Endothelial cell of umbilical vein (primary cell): ENCODE measurements at regions not wholly inside any gene's neighbourhood (a gene's known extent, or its start where the extent isn't known, plus 50 kb on each side); places are given as distances from the start of the nearest gene placed in this dataset.

ENCODE experiments used
- BruUV-seq: library from RNA; stranded (reverse); fragments of 400-500 nt; replicated peaks from 2 replicates; lab custom pipeline; 2021; lab: Mats Ljungman, UMichigan
- CTCF ChIA-PET: fragments of 300-600, 350-600 bp; sonication (Branson Sonifier 250); formaldehyde crosslinking; loops from one replicate; lab custom pipeline; 2021; ENCODE audit warnings: antibody characterized with exemption, inconsistent platforms; lab: Charles Lee
- POLR2A ChIA-PET: fragments of 300-600, 350-600 bp; sonication (Branson Sonifier 250); formaldehyde crosslinking; loops from one replicate; lab custom pipeline; 2021; ENCODE audit warnings: antibody characterized with exemption, inconsistent platforms; lab: Charles Lee
- DNase-seq: peaks from one replicate; pipeline ENCODE4 v3.0.0-alpha.2; 2011; ENCODE audit warnings: low read depth, low spot score
- FAIRE-seq: peaks from 2 replicates; lab custom pipeline; 2011; peaks lifted over from hg19 to GRCh38; lab: Jason Lieb, UNC
- H2AFZ ChIP-seq: 2 replicates; pipeline ENCODE4 v1.6.0; 2012; ENCODE audit warnings: low read depth, low read length, control low read depth, inconsistent platforms
- H3K27ac ChIP-seq: 2 replicates; pipeline ENCODE4 v1.5.1; 2011; ENCODE audit warnings: low read depth, mild to moderate bottlenecking, control low read depth, low read length, moderate library complexity; ENCODE audit not compliant: insufficient read depth
- H3K27me3 ChIP-seq, 2 experiments: 2 replicates each; pipeline versions ENCODE4 v1.6.0 to v1.6.1; 2011; ENCODE audit warnings: low read length in 2 of 2, mixed read lengths in 1 of 2; ENCODE audit not compliant: control insufficient read depth in 2 of 2, insufficient read depth in 2 of 2
- H3K36me3 ChIP-seq, 2 experiments: 2 replicates in 1 of 2; 3 replicates in 1 of 2; pipeline ENCODE4 v1.5.1; 2011; ENCODE audit warnings: low read length in 2 of 2, mild to moderate bottlenecking in 1 of 2, moderate library complexity in 1 of 2; ENCODE audit not compliant: control insufficient read depth in 2 of 2, insufficient read depth in 2 of 2; ENCODE audit errors: extremely low read depth in 1 of 2
- H3K4me1 ChIP-seq: 3 replicates; pipeline ENCODE4 v1.5.1; 2011; ENCODE audit warnings: mild to moderate bottlenecking, low read length; ENCODE audit not compliant: control insufficient read depth, insufficient read depth; ENCODE audit errors: extremely low read depth
- H3K4me2 ChIP-seq: 2 replicates; pipeline ENCODE4 v1.6.1; 2011; ENCODE audit warnings: low read length, control low read depth, mixed read lengths; ENCODE audit not compliant: insufficient read depth
- H3K4me3 ChIP-seq, 3 experiments: fragments of 200-600 bp in 1 of 3; sonication (generic), shearing (Covaris generic) in 1 of 3; replicated peaks in 1 of 3; 2 replicates each; pipeline ENCODE4 v1.5.1; 2011 to 2016; ENCODE audit warnings: control low read depth in 3 of 3, low read length in 3 of 3, mild to moderate bottlenecking in 2 of 3, inconsistent platforms in 1 of 3, low read depth in 1 of 3, moderate library complexity in 1 of 3; ENCODE audit not compliant: insufficient read depth in 1 of 3
- H3K79me2 ChIP-seq: 2 replicates; pipeline ENCODE4 v1.6.0; 2012; ENCODE audit warnings: low read length, inconsistent platforms; ENCODE audit not compliant: control insufficient read depth, insufficient read depth
- H3K9ac ChIP-seq: replicated peaks from 2 replicates; pipeline ENCODE3; 2011; ENCODE audit warnings: low read length, control low read depth; ENCODE audit not compliant: insufficient read depth; ENCODE audit errors: extremely low read depth
- H3K9me1 ChIP-seq: replicated peaks from 3 replicates; pipeline ENCODE4 v1.6.0; 2011; ENCODE audit warnings: mild to moderate bottlenecking, low read length; ENCODE audit not compliant: control insufficient read depth, insufficient read depth; ENCODE audit errors: extremely low read depth
- H3K9me3 ChIP-seq: replicated peaks from 2 replicates; pipeline ENCODE4 v1.5.1; 2012; ENCODE audit warnings: low read length, inconsistent platforms; ENCODE audit not compliant: control insufficient read depth, insufficient read depth
- H4K20me1 ChIP-seq: replicated peaks from 2 replicates; pipeline ENCODE3; 2011; ENCODE audit warnings: mild to moderate bottlenecking, low read length; ENCODE audit not compliant: control insufficient read depth, insufficient read depth; ENCODE audit errors: extremely low read depth
- EZH2 ChIP-seq: IDR thresholded peaks from 2 replicates; pipeline ENCODE4 v1.6.1; 2012; ENCODE audit warnings: borderline replicate concordance, low read depth, mild to moderate bottlenecking, moderate library complexity, low read length, inconsistent platforms; ENCODE audit not compliant: severe bottlenecking
- FOS ChIP-seq: IDR thresholded peaks from 2 replicates; pipeline ENCODE4 v1.6.1; 2011; ENCODE audit warnings: mild to moderate bottlenecking, low read length, moderate library complexity, borderline replicate concordance; ENCODE audit not compliant: insufficient read depth
- GATA2 ChIP-seq: IDR thresholded peaks from 2 replicates; pipeline ENCODE4 v1.7.0; 2011; ENCODE audit warnings: low read depth, mild to moderate bottlenecking, moderate library complexity, mixed read lengths, low read length; ENCODE audit not compliant: insufficient read length, insufficient read depth
- JUN ChIP-seq: IDR thresholded peaks from 2 replicates; pipeline ENCODE4 v1.6.1; 2011; ENCODE audit warnings: borderline replicate concordance, low read depth; ENCODE audit not compliant: insufficient read length, insufficient read depth
- MAX ChIP-seq: IDR thresholded peaks from 2 replicates; pipeline ENCODE4 v1.6.1; 2011; ENCODE audit not compliant: insufficient read depth, insufficient read length
- MYC ChIP-seq: IDR thresholded peaks from one replicate; pipeline ENCODE4 v1.6.1; 2011; ENCODE audit warnings: mild to moderate bottlenecking, low read depth, low read length
- POLR2A ChIP-seq: IDR thresholded peaks from 2 replicates; pipeline ENCODE4 v1.6.1; 2012; ENCODE audit warnings: low read depth, mild to moderate bottlenecking, control low read depth, low read length
- POLR2AphosphoS5 ChIP-seq: IDR thresholded peaks from 2 replicates; pipeline ENCODE4 v1.6.1; 2012; ENCODE audit warnings: low read depth, mild to moderate bottlenecking, control low read depth, low read length, moderate library complexity; ENCODE audit not compliant: insufficient read depth
- dilution Hi-C: fragments of 300-500 bp; cut with MboI; formaldehyde crosslinking; loops from one replicate; pipeline ENCODE4 v1.15.0; 2019; ENCODE audit warnings: low sequenced_read_pairs; ENCODE audit not compliant: extremely low pct_ligation_motif_present
- intact Hi-C: fragments of 100-400 bp; cut with micrococcal nuclease; formaldehyde crosslinking; loops from one replicate; pipeline ENCODE4 v1.10.0; 2022
- TF ChIP-seq, protein P1 (sequence below), 2 donors: IDR thresholded peaks; 1 replicate in 1 of 2; 2 replicates in 1 of 2; pipeline ENCODE4 v1.5.1; 2011; ENCODE audit warnings: low read length in 2 of 2, mild to moderate bottlenecking in 2 of 2, moderate library complexity in 2 of 2, control low read depth in 1 of 2, inconsistent platforms in 1 of 2, low read depth in 1 of 2; ENCODE audit not compliant: insufficient read depth in 1 of 2; ENCODE audit errors: extremely low read depth in 1 of 2

DNA sequence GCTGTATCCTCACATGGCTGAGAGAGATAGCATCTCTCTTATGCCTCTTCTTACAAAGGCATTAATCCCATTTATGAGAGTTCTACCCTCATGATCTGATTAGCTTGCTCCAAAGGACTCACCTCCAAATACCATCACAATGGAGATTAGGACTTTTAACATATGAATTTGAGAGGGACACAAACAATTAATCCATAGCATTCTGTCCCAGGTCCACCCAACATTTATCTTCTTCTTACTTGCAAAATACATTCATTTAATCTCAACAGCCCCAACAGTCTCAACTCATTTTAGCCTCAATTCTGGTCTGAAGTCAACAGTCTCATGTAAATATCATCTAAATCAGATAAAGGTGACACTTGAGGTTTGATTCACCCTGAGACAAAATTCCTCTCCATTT lies 555.4 kb downstream of the RAB28 start:
- FAIRE-seq (no peak), DNase-seq (no peak)
- Histone ChIP-seq H3K4me2 (no peak overlapping the region), H3K79me2 (no peaks in the 10 kb centered on the region), H3K4me1 (no peaks in the 10 kb centered on the region), H3K36me3 (no peaks in the 10 kb centered on the region), H4K20me1 (no peaks in the 10 kb centered on the region), H3K4me3 (no peak overlapping the region), H3K27me3 (no peaks in the 10 kb centered on the region), H3K9me1 (no peaks in the 10 kb centered on the region), H3K9ac (no peak overlapping the region), H3K9me3 (peaks cover 7% of the 10 kb centered on the region), H3K27ac (no peak overlapping the region), H2AFZ (no peak overlapping the region)
- no TSS peak for BruUV-seq
- ChIA-PET POLR2A (no interaction called here), CTCF (no interaction called here)
- intact Hi-C loops (no loop called here), dilution Hi-C loops (no loop called here)
- no peak for TF ChIP-seq POLR2A
- no peak for TF ChIP-seq POLR2AphosphoS5
- no peak for TF ChIP-seq JUN
- TF ChIP-seq EZH2: no peak
- no peak for TF ChIP-seq FOS
- TF ChIP-seq MYC: no peak
- TF ChIP-seq GATA2: no peak
- TF ChIP-seq, protein P1, sequence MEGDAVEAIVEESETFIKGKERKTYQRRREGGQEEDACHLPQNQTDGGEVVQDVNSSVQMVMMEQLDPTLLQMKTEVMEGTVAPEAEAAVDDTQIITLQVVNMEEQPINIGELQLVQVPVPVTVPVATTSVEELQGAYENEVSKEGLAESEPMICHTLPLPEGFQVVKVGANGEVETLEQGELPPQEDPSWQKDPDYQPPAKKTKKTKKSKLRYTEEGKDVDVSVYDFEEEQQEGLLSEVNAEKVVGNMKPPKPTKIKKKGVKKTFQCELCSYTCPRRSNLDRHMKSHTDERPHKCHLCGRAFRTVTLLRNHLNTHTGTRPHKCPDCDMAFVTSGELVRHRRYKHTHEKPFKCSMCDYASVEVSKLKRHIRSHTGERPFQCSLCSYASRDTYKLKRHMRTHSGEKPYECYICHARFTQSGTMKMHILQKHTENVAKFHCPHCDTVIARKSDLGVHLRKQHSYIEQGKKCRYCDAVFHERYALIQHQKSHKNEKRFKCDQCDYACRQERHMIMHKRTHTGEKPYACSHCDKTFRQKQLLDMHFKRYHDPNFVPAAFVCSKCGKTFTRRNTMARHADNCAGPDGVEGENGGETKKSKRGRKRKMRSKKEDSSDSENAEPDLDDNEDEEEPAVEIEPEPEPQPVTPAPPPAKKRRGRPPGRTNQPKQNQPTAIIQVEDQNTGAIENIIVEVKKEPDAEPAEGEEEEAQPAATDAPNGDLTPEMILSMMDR (IDR thresholded peaks at IDR 0.05; ENCODE audit: extremely low read depth in 1 of 2, insufficient read depth in 1 of 2, low read depth in 1 of 2, low read length in 2 of 2): no peak
- TF ChIP-seq MAX: no peak
